Osteoblast (primary cell): ENCODE measurements at regions not wholly inside any gene's neighbourhood (a gene's known extent, or its start where the extent isn't known, plus 50 kb on each side); places are given as distances from the start of the nearest gene placed in this dataset.

Experiments used
- DNase-seq: peaks from one replicate; pipeline ENCODE4 v3.0.0; 2011; ENCODE audit warnings: low spot score, mixed read lengths; ENCODE audit not compliant: insufficient read length; ENCODE audit errors: missing footprints
- H2AFZ ChIP-seq: 2 replicates; pipeline ENCODE4 v1.6.0; 2011; ENCODE audit warnings: mild to moderate bottlenecking, low read length
- H3K27ac ChIP-seq: 2 replicates; pipeline ENCODE4 v1.5.1; 2011; ENCODE audit warnings: mild to moderate bottlenecking, low read depth, low read length, moderate library complexity
- H3K27me3 ChIP-seq: 2 replicates; pipeline ENCODE4 v1.6.0; 2012; ENCODE audit warnings: mild to moderate bottlenecking, control low read depth, inconsistent platforms, low read length, moderate library complexity; ENCODE audit not compliant: insufficient read depth
- H3K36me3 ChIP-seq: 2 replicates; pipeline ENCODE4 v1.5.1; 2011; ENCODE audit warnings: mild to moderate bottlenecking, low read length, control low read depth, moderate library complexity; ENCODE audit not compliant: insufficient read depth
- H3K4me1 ChIP-seq: 2 replicates; pipeline ENCODE4 v1.5.1; 2011; ENCODE audit warnings: mild to moderate bottlenecking, low read length, control low read depth, moderate library complexity; ENCODE audit not compliant: insufficient read depth
- H3K4me2 ChIP-seq: 2 replicates; pipeline ENCODE4 v1.6.0; 2011; ENCODE audit warnings: mild to moderate bottlenecking, low read length; ENCODE audit not compliant: insufficient read depth
- H3K4me3 ChIP-seq: fragments of 200-600 bp; sonication (generic); 3 replicates; pipeline ENCODE4 v1.5.1; 2012; ENCODE audit warnings: mild to moderate bottlenecking, low read length, inconsistent platforms; ENCODE audit not compliant: insufficient read depth
- H3K79me2 ChIP-seq: 2 replicates; pipeline ENCODE4 v1.6.0; 2012; ENCODE audit warnings: mild to moderate bottlenecking, low read length, control low read depth, inconsistent platforms; ENCODE audit not compliant: insufficient read depth
- H3K9me3 ChIP-seq: 2 replicates; pipeline ENCODE4 v1.5.1; 2011; ENCODE audit warnings: low read depth, low read length, control low read depth
- H4K20me1 ChIP-seq: 2 replicates; pipeline ENCODE4 v1.6.0; 2012; ENCODE audit warnings: mild to moderate bottlenecking, low read length, control low read depth; ENCODE audit not compliant: insufficient read depth
- TF ChIP-seq, protein P1 (sequence below): IDR thresholded peaks from 2 replicates; pipeline ENCODE4 v1.5.1; 2011; ENCODE audit warnings: mild to moderate bottlenecking, low read depth, low read length, moderate library complexity; ENCODE audit errors: extremely low read depth

GRCh38 chr20:58071991-58072390 lies 156.5 kb downstream of the ANKRD60 start:
- Histone ChIP-seq H3K27ac (no peak overlapping the region), H3K36me3 (no peaks in the 10 kb centered on the region), H3K4me3 (no peak overlapping the region), H4K20me1 (no peaks in the 10 kb centered on the region), H3K27me3 (peaks cover 6% of the 10 kb centered on the region), H2AFZ (no peak overlapping the region), H3K79me2 (no peaks in the 10 kb centered on the region), H3K4me2 (no peak overlapping the region), H3K4me1 (peaks cover 10% of the 10 kb centered on the region), H3K9me3 (no peaks in the 10 kb centered on the region)
- no peak for DNase-seq
- TF ChIP-seq, protein P1, sequence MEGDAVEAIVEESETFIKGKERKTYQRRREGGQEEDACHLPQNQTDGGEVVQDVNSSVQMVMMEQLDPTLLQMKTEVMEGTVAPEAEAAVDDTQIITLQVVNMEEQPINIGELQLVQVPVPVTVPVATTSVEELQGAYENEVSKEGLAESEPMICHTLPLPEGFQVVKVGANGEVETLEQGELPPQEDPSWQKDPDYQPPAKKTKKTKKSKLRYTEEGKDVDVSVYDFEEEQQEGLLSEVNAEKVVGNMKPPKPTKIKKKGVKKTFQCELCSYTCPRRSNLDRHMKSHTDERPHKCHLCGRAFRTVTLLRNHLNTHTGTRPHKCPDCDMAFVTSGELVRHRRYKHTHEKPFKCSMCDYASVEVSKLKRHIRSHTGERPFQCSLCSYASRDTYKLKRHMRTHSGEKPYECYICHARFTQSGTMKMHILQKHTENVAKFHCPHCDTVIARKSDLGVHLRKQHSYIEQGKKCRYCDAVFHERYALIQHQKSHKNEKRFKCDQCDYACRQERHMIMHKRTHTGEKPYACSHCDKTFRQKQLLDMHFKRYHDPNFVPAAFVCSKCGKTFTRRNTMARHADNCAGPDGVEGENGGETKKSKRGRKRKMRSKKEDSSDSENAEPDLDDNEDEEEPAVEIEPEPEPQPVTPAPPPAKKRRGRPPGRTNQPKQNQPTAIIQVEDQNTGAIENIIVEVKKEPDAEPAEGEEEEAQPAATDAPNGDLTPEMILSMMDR, result no peak

DNA sequence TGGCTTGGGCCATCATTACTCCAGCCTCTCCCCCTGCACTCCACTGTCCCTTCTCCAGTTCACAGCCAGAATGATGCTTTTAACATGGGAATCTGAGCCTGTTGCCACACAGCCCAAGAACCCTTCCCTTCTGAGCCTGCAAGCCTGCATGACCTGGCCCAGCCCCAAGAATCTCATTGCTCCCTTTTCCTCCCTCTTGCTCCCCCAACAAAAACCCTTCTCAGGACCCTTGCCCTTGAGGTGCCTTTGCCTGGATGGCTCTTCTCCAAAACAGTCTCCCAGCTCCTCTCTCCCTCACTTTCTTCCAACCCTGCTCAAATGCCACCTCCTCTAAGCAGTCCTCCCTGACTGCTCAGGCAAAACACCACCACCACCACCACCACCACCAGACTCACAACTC lies 157.2 kb downstream of the ANKRD60 start:
- DNase-seq, result no peak
- H3K4me2 ChIP-seq, result no peak overlapping the region
- no peak overlapping the region for H3K27ac ChIP-seq
- H3K9me3 ChIP-seq, result no peaks in the 10 kb centered on the region
- H3K4me3 ChIP-seq, result no peak overlapping the region
- no peak overlapping the region for H2AFZ ChIP-seq
- TF ChIP-seq, protein P1, result no peak
- H3K4me1 ChIP-seq, result peaks cover 10% of the 10 kb centered on the region
- H3K79me2 ChIP-seq, result no peaks in the 10 kb centered on the region
- peaks cover 6% of the 10 kb centered on the region for H3K27me3 ChIP-seq
- H4K20me1 ChIP-seq, result no peaks in the 10 kb centered on the region
- H3K36me3 ChIP-seq, result no peaks in the 10 kb centered on the region

DNA sequence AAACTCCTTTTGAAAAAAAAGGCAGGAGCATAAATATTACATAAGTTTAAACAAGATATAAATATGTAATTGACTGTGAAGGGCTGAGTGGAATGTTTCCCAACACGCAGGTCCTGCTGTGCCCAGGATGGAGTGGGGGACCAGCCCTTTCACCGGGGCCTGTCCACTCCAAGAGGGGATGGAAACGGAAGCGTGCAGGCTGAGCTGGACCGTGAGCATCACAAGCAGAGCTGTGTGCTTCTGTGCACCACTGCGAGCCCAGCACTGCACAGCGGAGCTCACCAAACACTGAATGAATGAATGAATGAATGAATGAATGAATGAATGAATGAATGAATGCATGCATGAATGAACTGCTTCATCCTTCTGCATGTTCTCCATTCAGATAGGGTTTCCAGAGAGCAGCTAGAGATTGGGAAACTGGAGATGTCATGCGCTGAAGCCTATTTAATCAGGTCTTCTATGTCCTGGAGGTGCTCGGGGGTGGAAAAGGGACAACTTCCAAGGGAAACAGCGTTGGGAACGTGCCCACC lies 157.7 kb downstream of the ANKRD60 start:
- no peak overlapping the region for H3K4me3 ChIP-seq

GRCh38 chr20:58069796-58070663 lies 158.4 kb downstream of the ANKRD60 start:
- peaks cover 6% of the 10 kb centered on the region for H3K27me3 ChIP-seq
- no peaks in the 10 kb centered on the region for H4K20me1 ChIP-seq
- no peak overlapping the region for H3K27ac ChIP-seq
- no peak overlapping the region for H2AFZ ChIP-seq
- H3K79me2 ChIP-seq, result no peaks in the 10 kb centered on the region
- no peaks in the 10 kb centered on the region for H3K9me3 ChIP-seq
- DNase-seq, result no peak
- H3K4me3 ChIP-seq, result no peak overlapping the region
- H3K4me1 ChIP-seq, result peaks cover 10% of the 10 kb centered on the region
- H3K36me3 ChIP-seq, result no peaks in the 10 kb centered on the region
- no peak overlapping the region for H3K4me2 ChIP-seq
- TF ChIP-seq, protein P1, result no peak

More for the DNA sequence above, 157.7 kb downstream of the ANKRD60 start:
- TF ChIP-seq, protein P1, result no peak
- Histone ChIP-seq H3K27ac (no peak overlapping the region), H3K9me3 (no peaks in the 10 kb centered on the region), H3K4me1 (peaks cover 10% of the 10 kb centered on the region), H3K36me3 (no peaks in the 10 kb centered on the region), H3K27me3 (peaks cover 6% of the 10 kb centered on the region), H2AFZ (no peak overlapping the region), H4K20me1 (no peaks in the 10 kb centered on the region), H3K4me2 (no peak overlapping the region), H3K79me2 (no peaks in the 10 kb centered on the region)
- DNase-seq, result no peak
